ENCODE measurements at regions not wholly inside any gene's neighbourhood (a gene's known extent, or its start where the extent isn't known, plus 50 kb on each side); places are given as distances from the start of the nearest gene placed in this dataset.

- no peak for TF ChIP-seq CTCF (IDR thresholded peaks at IDR 0.05; ENCODE audit: extremely low read depth, insufficient read depth, missing control alignments)
- in situ Hi-C loops (cut with MboI; ENCODE audit: low pct_unique_long_range_greater_than_20kb, low sequenced_read_pairs, unreplicated experiment), result no loop called here
- no peak for DNase-seq (ENCODE audit: low spot score)
These were observed 253.3 kb upstream of the AGAP1 start for GRCh38 chr2:235240574-235240973.

- no peak for DNase-seq (ENCODE audit: low spot score)
- TF ChIP-seq CTCF (IDR thresholded peaks at IDR 0.05; ENCODE audit: extremely low read depth, insufficient read depth, missing control alignments), result no peak
- in situ Hi-C loops (cut with MboI; ENCODE audit: low pct_unique_long_range_greater_than_20kb, low sequenced_read_pairs, unreplicated experiment), result no loop called here
These were observed 249.3 kb upstream of the AGAP1 start for GRCh38 chr2:235244255-235245220.

GRCh38 chr2:235247001-235247400, 246.8 kb upstream of the AGAP1 start:
- TF ChIP-seq CTCF (IDR thresholded peaks at IDR 0.05; ENCODE audit: extremely low read depth, insufficient read depth, missing control alignments), result no peak
- in situ Hi-C loops (cut with MboI; ENCODE audit: low pct_unique_long_range_greater_than_20kb, low sequenced_read_pairs, unreplicated experiment), result no loop called here
- DNase-seq (ENCODE audit: low spot score), result no peak

GRCh38 chr2:235255693-235256092, 238.2 kb upstream of the AGAP1 start:
- DNase-seq (ENCODE audit: low spot score), result no peak
- TF ChIP-seq CTCF (IDR thresholded peaks at IDR 0.05; ENCODE audit: extremely low read depth, insufficient read depth, missing control alignments), result no peak

GRCh38 chr2:235257590-235257989, 236.3 kb upstream of the AGAP1 start:
- DNase-seq (ENCODE audit: low spot score), result no peak
- no peak for TF ChIP-seq CTCF (IDR thresholded peaks at IDR 0.05; ENCODE audit: extremely low read depth, insufficient read depth, missing control alignments)
- in situ Hi-C loops (cut with MboI; ENCODE audit: low pct_unique_long_range_greater_than_20kb, low sequenced_read_pairs, unreplicated experiment), result no loop called here

More at GRCh38 chr2:235255693-235256092, 238.2 kb upstream of the AGAP1 start:
- in situ Hi-C loops (cut with MboI; ENCODE audit: low pct_unique_long_range_greater_than_20kb, low sequenced_read_pairs, unreplicated experiment), result no loop called here

- no peak for TF ChIP-seq CTCF (IDR thresholded peaks at IDR 0.05; ENCODE audit: extremely low read depth, insufficient read depth, missing control alignments)
- no peak for DNase-seq (ENCODE audit: low spot score)
- in situ Hi-C loops (cut with MboI; ENCODE audit: low pct_unique_long_range_greater_than_20kb, low sequenced_read_pairs, unreplicated experiment), result no loop called here
These were observed 231.1 kb upstream of the AGAP1 start for GRCh38 chr2:235262750-235263149.

Measured in GM13977 (cell line).